ENCODE measurements at regions not wholly inside any gene's neighbourhood (a gene's known extent, or its start where the extent isn't known, plus 50 kb on each side); places are given as distances from the start of the nearest gene placed in this dataset.

DNA sequence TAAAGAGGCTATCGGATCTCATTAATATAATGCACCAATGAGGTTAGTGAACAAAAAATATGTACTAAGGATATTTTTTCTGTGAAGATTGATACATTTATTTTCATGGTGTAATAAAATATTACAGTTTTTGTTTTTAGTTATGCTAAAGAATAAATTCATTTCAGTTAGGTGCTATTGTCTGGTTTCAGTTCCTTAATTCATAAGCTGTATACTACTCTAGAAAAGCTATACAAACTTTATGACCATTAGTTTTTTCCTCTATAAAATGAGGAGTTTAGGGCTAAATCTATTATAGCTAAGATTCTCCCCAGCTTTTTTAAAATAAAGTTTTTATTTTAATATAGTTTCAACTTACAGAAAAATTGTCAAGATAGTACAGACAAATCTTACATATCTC is 1311.7 kb upstream of the NXPH2 start:
- WGBS (ENCODE audit: low lambda C conversion rate): 81% methylated on average over 1 of the region's 1 CpG
- Histone ChIP-seq H3K36me3 (replicated peaks in 1 of 2; ENCODE audit: control insufficient read depth in 1 of 2, insufficient read depth in 2 of 2, low read length in 1 of 2) (no peaks in the 10 kb centered on the region), H3K4me2 (no peak overlapping the region), H3F3A (replicated peaks; ENCODE audit: insufficient read depth) (no peaks in the 10 kb centered on the region), H3K9ac (no peak overlapping the region), H3K27ac (ENCODE audit: low read depth in 2 of 2, low read length in 1 of 2) (no peak overlapping the region), H3K9me3 (no peaks in the 10 kb centered on the region), H3K4me3 (ENCODE audit: low read depth in 2 of 2, low read length in 1 of 2) (no peak overlapping the region), H3K9me2 (no peaks in the 10 kb centered on the region), H2AFZ (ENCODE audit: low read depth) (no peak overlapping the region), H3K4me1 (ENCODE audit: control insufficient read depth in 1 of 2, insufficient read depth in 2 of 2, low read depth in 1 of 2, low read length in 1 of 2) (no peaks in the 10 kb centered on the region; a peak in 1 of 4 replicates), H3K79me2 (ENCODE audit: insufficient read depth) (no peaks in the 10 kb centered on the region), H3K27me3 (ENCODE audit: insufficient read depth) (no peaks in the 10 kb centered on the region), H4K20me1 (ENCODE audit: insufficient read depth) (no peaks in the 10 kb centered on the region)
- POLR2A ChIA-PET: no interaction called here
- no peak for DNase-seq
- TF ChIP-seq MEF2A (IDR thresholded peaks at IDR 0.05; ENCODE audit: borderline replicate concordance, low read depth) (no peak), SIN3A (IDR thresholded peaks at IDR 0.05; ENCODE audit: borderline replicate concordance, low read depth, low read length) (no peak)
- CTCF ChIA-PET: no interaction called here

GRCh38 chr2:140086964-140087363 is 1306.8 kb upstream of the NXPH2 start:
- H3K9me2 ChIP-seq: no peaks in the 10 kb centered on the region
- TF ChIP-seq EZH2phosphoT487 (IDR thresholded peaks at IDR 0.05; ENCODE audit: borderline replicate concordance, low read depth) (no peak), POLR2AphosphoS5 (IDR thresholded peaks at IDR 0.05; ENCODE audit: low read depth, low read length) (no peak), MXI1 (IDR thresholded peaks at IDR 0.05; ENCODE audit: low read depth, low read length) (no peak), NRF1 (IDR thresholded peaks at IDR 0.05; ENCODE audit: low read depth, low read length) (no peak), RCOR1 (IDR thresholded peaks at IDR 0.05; ENCODE audit: low read length) (no peak), TAF1 (IDR thresholded peaks at IDR 0.05; ENCODE audit: borderline replicate concordance, low read depth, low read length) (no peak), TCF12 (IDR thresholded peaks at IDR 0.05) (no peak), SIN3A (IDR thresholded peaks at IDR 0.05; ENCODE audit: borderline replicate concordance, low read depth, low read length) (no peak), FOXJ3 (CRISPR knock-in tag; IDR thresholded peaks at IDR 0.05) (no peak)
- TF ChIP-seq, protein P1, sequence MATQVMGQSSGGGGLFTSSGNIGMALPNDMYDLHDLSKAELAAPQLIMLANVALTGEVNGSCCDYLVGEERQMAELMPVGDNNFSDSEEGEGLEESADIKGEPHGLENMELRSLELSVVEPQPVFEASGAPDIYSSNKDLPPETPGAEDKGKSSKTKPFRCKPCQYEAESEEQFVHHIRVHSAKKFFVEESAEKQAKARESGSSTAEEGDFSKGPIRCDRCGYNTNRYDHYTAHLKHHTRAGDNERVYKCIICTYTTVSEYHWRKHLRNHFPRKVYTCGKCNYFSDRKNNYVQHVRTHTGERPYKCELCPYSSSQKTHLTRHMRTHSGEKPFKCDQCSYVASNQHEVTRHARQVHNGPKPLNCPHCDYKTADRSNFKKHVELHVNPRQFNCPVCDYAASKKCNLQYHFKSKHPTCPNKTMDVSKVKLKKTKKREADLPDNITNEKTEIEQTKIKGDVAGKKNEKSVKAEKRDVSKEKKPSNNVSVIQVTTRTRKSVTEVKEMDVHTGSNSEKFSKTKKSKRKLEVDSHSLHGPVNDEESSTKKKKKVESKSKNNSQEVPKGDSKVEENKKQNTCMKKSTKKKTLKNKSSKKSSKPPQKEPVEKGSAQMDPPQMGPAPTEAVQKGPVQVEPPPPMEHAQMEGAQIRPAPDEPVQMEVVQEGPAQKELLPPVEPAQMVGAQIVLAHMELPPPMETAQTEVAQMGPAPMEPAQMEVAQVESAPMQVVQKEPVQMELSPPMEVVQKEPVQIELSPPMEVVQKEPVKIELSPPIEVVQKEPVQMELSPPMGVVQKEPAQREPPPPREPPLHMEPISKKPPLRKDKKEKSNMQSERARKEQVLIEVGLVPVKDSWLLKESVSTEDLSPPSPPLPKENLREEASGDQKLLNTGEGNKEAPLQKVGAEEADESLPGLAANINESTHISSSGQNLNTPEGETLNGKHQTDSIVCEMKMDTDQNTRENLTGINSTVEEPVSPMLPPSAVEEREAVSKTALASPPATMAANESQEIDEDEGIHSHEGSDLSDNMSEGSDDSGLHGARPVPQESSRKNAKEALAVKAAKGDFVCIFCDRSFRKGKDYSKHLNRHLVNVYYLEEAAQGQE (IDR thresholded peaks at IDR 0.05; ENCODE audit: low read depth, low read length): no peak
- TF ChIP-seq, protein P2, sequence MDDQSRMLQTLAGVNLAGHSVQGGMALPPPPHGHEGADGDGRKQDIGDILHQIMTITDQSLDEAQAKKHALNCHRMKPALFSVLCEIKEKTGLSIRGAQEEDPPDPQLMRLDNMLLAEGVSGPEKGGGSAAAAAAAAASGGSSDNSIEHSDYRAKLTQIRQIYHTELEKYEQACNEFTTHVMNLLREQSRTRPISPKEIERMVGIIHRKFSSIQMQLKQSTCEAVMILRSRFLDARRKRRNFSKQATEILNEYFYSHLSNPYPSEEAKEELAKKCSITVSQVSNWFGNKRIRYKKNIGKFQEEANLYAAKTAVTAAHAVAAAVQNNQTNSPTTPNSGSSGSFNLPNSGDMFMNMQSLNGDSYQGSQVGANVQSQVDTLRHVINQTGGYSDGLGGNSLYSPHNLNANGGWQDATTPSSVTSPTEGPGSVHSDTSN (IDR thresholded peaks at IDR 0.05): no peak
- TF ChIP-seq, protein P3, sequence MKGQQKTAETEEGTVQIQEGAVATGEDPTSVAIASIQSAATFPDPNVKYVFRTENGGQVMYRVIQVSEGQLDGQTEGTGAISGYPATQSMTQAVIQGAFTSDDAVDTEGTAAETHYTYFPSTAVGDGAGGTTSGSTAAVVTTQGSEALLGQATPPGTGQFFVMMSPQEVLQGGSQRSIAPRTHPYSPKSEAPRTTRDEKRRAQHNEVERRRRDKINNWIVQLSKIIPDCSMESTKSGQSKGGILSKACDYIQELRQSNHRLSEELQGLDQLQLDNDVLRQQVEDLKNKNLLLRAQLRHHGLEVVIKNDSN (IDR thresholded peaks at IDR 0.05; ENCODE audit: borderline replicate concordance, low read depth): no peak
- TF ChIP-seq, protein P4, sequence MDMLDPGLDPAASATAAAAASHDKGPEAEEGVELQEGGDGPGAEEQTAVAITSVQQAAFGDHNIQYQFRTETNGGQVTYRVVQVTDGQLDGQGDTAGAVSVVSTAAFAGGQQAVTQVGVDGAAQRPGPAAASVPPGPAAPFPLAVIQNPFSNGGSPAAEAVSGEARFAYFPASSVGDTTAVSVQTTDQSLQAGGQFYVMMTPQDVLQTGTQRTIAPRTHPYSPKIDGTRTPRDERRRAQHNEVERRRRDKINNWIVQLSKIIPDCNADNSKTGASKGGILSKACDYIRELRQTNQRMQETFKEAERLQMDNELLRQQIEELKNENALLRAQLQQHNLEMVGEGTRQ (IDR thresholded peaks at IDR 0.05; ENCODE audit: borderline replicate concordance, low read depth, low read length): no peak
- POLR2A ChIA-PET: no interaction called here
- CTCF ChIA-PET: no interaction called here
- no peak overlapping the region for H3K4me2 ChIP-seq
- no peak for DNase-seq
- no peaks in the 10 kb centered on the region; a peak in 1 of 4 replicates for H3K4me1 ChIP-seq (ENCODE audit: control insufficient read depth in 1 of 2, insufficient read depth in 2 of 2, low read depth in 1 of 2, low read length in 1 of 2)
- no peak overlapping the region for H3K27ac ChIP-seq (ENCODE audit: low read depth in 2 of 2, low read length in 1 of 2)
- no peaks in the 10 kb centered on the region for H4K20me1 ChIP-seq (ENCODE audit: insufficient read depth)
- H3F3A ChIP-seq (replicated peaks; ENCODE audit: insufficient read depth): no peaks in the 10 kb centered on the region
- 50% methylated on average over 1 of the region's 1 CpG for WGBS (ENCODE audit: low lambda C conversion rate)
- H2AFZ ChIP-seq (ENCODE audit: low read depth): no peak overlapping the region
- no peaks in the 10 kb centered on the region for H3K27me3 ChIP-seq (ENCODE audit: insufficient read depth)
- no peaks in the 10 kb centered on the region for H3K79me2 ChIP-seq (ENCODE audit: insufficient read depth)
- no peaks in the 10 kb centered on the region for H3K36me3 ChIP-seq (replicated peaks in 1 of 2; ENCODE audit: control insufficient read depth in 1 of 2, insufficient read depth in 2 of 2, low read length in 1 of 2)
- H3K9me3 ChIP-seq: no peaks in the 10 kb centered on the region
- H3K9ac ChIP-seq: no peak overlapping the region
- H3K4me3 ChIP-seq (ENCODE audit: low read depth in 2 of 2, low read length in 1 of 2): no peak overlapping the region

All from SK-N-SH (cell line).